Keratinocyte (primary cell): ENCODE measurements at regions not wholly inside any gene's neighbourhood (a gene's known extent, or its start where the extent isn't known, plus 50 kb on each side); places are given as distances from the start of the nearest gene placed in this dataset.

Source experiments
- DNase-seq: peaks from one replicate; pipeline ENCODE4 v3.0.0-alpha.2; 2011; ENCODE audit warnings: low read depth, missing footprints, low spot score
- FAIRE-seq: peaks from 2 replicates; lab custom pipeline; 2011; peaks lifted over from hg19 to GRCh38; lab: Jason Lieb, UNC
- H2AFZ ChIP-seq: 2 replicates; pipeline ENCODE4 v1.6.0; 2012; ENCODE audit warnings: low read length, control low read depth, inconsistent platforms; ENCODE audit not compliant: control insufficient read depth
- H3K27ac ChIP-seq: 2 replicates; pipeline ENCODE4 v1.5.1; 2011; ENCODE audit warnings: low read length; ENCODE audit not compliant: control insufficient read depth, insufficient read depth
- H3K27me3 ChIP-seq: 3 replicates; pipeline ENCODE4 v1.6.0; 2011; ENCODE audit warnings: low read length; ENCODE audit not compliant: control insufficient read depth, insufficient read depth; ENCODE audit errors: extremely low read depth
- H3K36me3 ChIP-seq, 2 experiments: 2 replicates in 1 of 2; 3 replicates in 1 of 2; pipeline ENCODE4 v1.5.1; 2011; ENCODE audit warnings: low read length in 2 of 2, mild to moderate bottlenecking in 1 of 2; ENCODE audit not compliant: control insufficient read depth in 2 of 2, insufficient read depth in 2 of 2; ENCODE audit errors: extremely low read depth in 1 of 2
- H3K4me1 ChIP-seq: 3 replicates; pipeline ENCODE4 v1.5.1; 2011; ENCODE audit warnings: low read length; ENCODE audit not compliant: control insufficient read depth, insufficient read depth; ENCODE audit errors: extremely low read depth
- H3K4me2 ChIP-seq: 3 replicates; pipeline ENCODE4 v1.6.0; 2011; ENCODE audit warnings: low read depth, low read length; ENCODE audit not compliant: control insufficient read depth, insufficient read depth; ENCODE audit errors: extremely low read depth
- H3K4me3 ChIP-seq, 3 experiments: fragments of 200-600 bp in 1 of 3; sonication (generic) in 1 of 3; 2 replicates in 2 of 3; 3 replicates in 1 of 3; pipeline ENCODE4 v1.5.1; 2011 to 2016; ENCODE audit warnings: low read length in 3 of 3, mild to moderate bottlenecking in 3 of 3, control low read depth in 2 of 3, inconsistent platforms in 1 of 3, low read depth in 1 of 3, mixed read lengths in 1 of 3, mixed run types in 1 of 3, moderate library complexity in 1 of 3; ENCODE audit not compliant: control insufficient read depth in 2 of 3, insufficient read depth in 2 of 3; ENCODE audit errors: extremely low read depth in 1 of 3
- H3K79me2 ChIP-seq: 2 replicates; pipeline ENCODE4 v1.6.0; 2012; ENCODE audit warnings: low read length; ENCODE audit not compliant: control insufficient read depth, insufficient read depth
- H3K9ac ChIP-seq: 3 replicates; pipeline ENCODE4 v1.6.0; 2011; ENCODE audit warnings: low read length; ENCODE audit not compliant: control insufficient read depth, insufficient read depth; ENCODE audit errors: extremely low read depth
- H3K9me1 ChIP-seq: 3 replicates; pipeline ENCODE4 v1.6.0; 2011; ENCODE audit warnings: low read length; ENCODE audit not compliant: control insufficient read depth, insufficient read depth; ENCODE audit errors: extremely low read depth
- H3K9me3 ChIP-seq: 2 replicates; pipeline ENCODE4 v1.5.1; 2012; ENCODE audit warnings: low read depth, low read length; ENCODE audit not compliant: control insufficient read depth
- H4K20me1 ChIP-seq: 3 replicates; pipeline ENCODE4 v1.6.0; 2011; ENCODE audit warnings: low read length; ENCODE audit not compliant: control insufficient read depth, insufficient read depth; ENCODE audit errors: extremely low read depth
- CTCF ChIP-seq, 3 experiments: IDR thresholded peaks in 1 of 3; conservative IDR thresholded peaks in 1 of 3; optimal IDR thresholded peaks in 1 of 3; 2 replicates in 2 of 3; 3 replicates in 1 of 3; pipeline versions ENCODE3 to v1.5.1; 2011; ENCODE audit warnings: low read length in 3 of 3, mild to moderate bottlenecking in 3 of 3, moderate library complexity in 2 of 3, control low read depth in 1 of 3, inconsistent platforms in 1 of 3; ENCODE audit not compliant: insufficient read depth in 2 of 3; ENCODE audit errors: extremely low read depth in 1 of 3
- EZH2 ChIP-seq: IDR thresholded peaks from one replicate; pipeline ENCODE4 v1.6.1; 2012; ENCODE audit warnings: inconsistent platforms, mild to moderate bottlenecking, low read length, moderate library complexity
- dilution Hi-C: fragments of 300-500 bp; cut with MboI; formaldehyde crosslinking; loops from one replicate; pipeline ENCODE4 v1.7.0; 2020; ENCODE audit warnings: low sequenced_read_pairs; ENCODE audit not compliant: extremely low pct_ligation_motif_present

- no peak overlapping the region for H3K4me2 ChIP-seq
- no peaks in the 10 kb centered on the region for H3K9me3 ChIP-seq
- no peak overlapping the region for H3K4me3 ChIP-seq
- H3K4me1 ChIP-seq: peaks cover 5% of the 10 kb centered on the region
- no peaks in the 10 kb centered on the region for H3K36me3 ChIP-seq
- H3K9ac ChIP-seq: no peak overlapping the region
- TF ChIP-seq EZH2 (no peak), CTCF (optimal IDR thresholded peaks at IDR 0.05 in 1 of 3, IDR thresholded peaks at IDR 0.05 in 1 of 3, conservative IDR thresholded peaks at IDR 0.05 in 1 of 3; ENCODE audit: extremely low read depth in 1 of 3, insufficient read depth in 2 of 3, low read length in 3 of 3) (no peak)
- FAIRE-seq (no peak), DNase-seq (no peak)
- H3K79me2 ChIP-seq: no peaks in the 10 kb centered on the region
- no peak overlapping the region for H3K27ac ChIP-seq
- no peaks in the 10 kb centered on the region for H3K9me1 ChIP-seq
- H2AFZ ChIP-seq: no peak overlapping the region
- dilution Hi-C loops: no loop called here
- H3K27me3 ChIP-seq: no peaks in the 10 kb centered on the region
- H4K20me1 ChIP-seq: no peaks in the 10 kb centered on the region
Measured at GRCh38 chr13:106241974-106242953, 293.2 kb downstream of the EFNB2 start.

- Histone ChIP-seq H4K20me1 (no peaks in the 10 kb centered on the region), H3K4me3 (peak overlapping the region in 1 of 3 experiments; percentile 25), H3K9me1 (no peaks in the 10 kb centered on the region), H3K9me3 (no peaks in the 10 kb centered on the region), H3K79me2 (no peaks in the 10 kb centered on the region), H3K36me3 (no peaks in the 10 kb centered on the region), H3K4me2 (peak overlapping the region; percentile 46), H3K27me3 (no peaks in the 10 kb centered on the region), H3K9ac (no peak overlapping the region), H3K4me1 (peaks cover 5% of the 10 kb centered on the region), H2AFZ (peak overlapping the region; percentile 73), H3K27ac (no peak overlapping the region)
- TF ChIP-seq CTCF (optimal IDR thresholded peaks at IDR 0.05 in 1 of 3, IDR thresholded peaks at IDR 0.05 in 1 of 3, conservative IDR thresholded peaks at IDR 0.05 in 1 of 3; ENCODE audit: extremely low read depth in 1 of 3, insufficient read depth in 2 of 3, low read length in 3 of 3) (peak in 2 of 3 experiments; percentile 24 to 37), EZH2 (no peak)
- dilution Hi-C loops: no loop called here
- DNase-seq: no peak
- FAIRE-seq: peak; percentile 58
Measured at GRCh38 chr13:106238690-106239089, 296.8 kb downstream of the EFNB2 start.
